Right cardiac atrium (tissue), 5 donors: ENCODE measurements at regions not wholly inside any gene's neighbourhood (a gene's known extent, or its start where the extent isn't known, plus 50 kb on each side); places are given as distances from the start of the nearest gene placed in this dataset.

ENCODE experiments used
- ATAC-seq, 2 donors: fragments of 200-7000 bp; cut with Tn5 transposase; one replicate each; pipeline versions ENCODE4 v1.8.0 to v1.9.1; 2020; ENCODE audit warnings: moderate library complexity in 2 of 2, mild to moderate bottlenecking in 1 of 2
- DNase-seq, 3 donors: peaks; one replicate each; pipeline ENCODE4 v3.0.0-alpha.2; 2020
- H3K27ac ChIP-seq: one replicate; pipeline ENCODE4 v1.5.1; 2013; ENCODE audit warnings: mild to moderate bottlenecking, low read length, control low read depth, moderate library complexity
- H3K27me3 ChIP-seq: one replicate; pipeline ENCODE4 v1.6.1; 2013; ENCODE audit not compliant: control insufficient read depth, insufficient read depth
- H3K4me1 ChIP-seq: one replicate; pipeline ENCODE4 v1.6.1; 2013; ENCODE audit warnings: low read length; ENCODE audit not compliant: control insufficient read depth, insufficient read depth
- H3K4me3 ChIP-seq: one replicate; pipeline ENCODE4 v1.5.1; 2013; ENCODE audit warnings: low read length, control low read depth
- H3K9me3 ChIP-seq: one replicate; pipeline ENCODE4 v1.6.1; 2013; ENCODE audit warnings: low read length; ENCODE audit not compliant: control insufficient read depth
- WGBS: extraction: QIAGEN DNeasy Blood & Tissue Kit; methylation state at CpG from one replicate; pipeline ENCODE4 v1.1.7; 2013; 5-methylcytosine and 5-hydroxymethylcytosine counted together
- intact Hi-C, 4 donors: fragments of 100-400 bp; cut with DNase I; formaldehyde crosslinking; loops; one replicate each; pipeline versions ENCODE4 v1.11.0 to v1.14.0; 2022 to 2023
- donor health status: healthy with polysubstance abuse.
- donor health status: DM: no; HTN: yes; CAD: no.
- donor health status: DM: no; HTN: no; CAD: no.
- donor health status: DM: no; HTN: yes; CAD: no; lungs with severe emphysema.
- donor health status: DM: yes; HTN: yes; CAD: no.

GRCh38 chr7:136034132-136034531 lies 57.0 kb upstream of the MTPN start:
- Histone ChIP-seq H3K27ac (peak overlapping the region; percentile 93), H3K9me3 (no peaks in the 10 kb centered on the region), H3K27me3 (no peaks in the 10 kb centered on the region), H3K4me1 (no peaks in the 10 kb centered on the region), H3K4me3 (no peak overlapping the region)
- WGBS: 49% methylated on average over 3 of the region's 3 CpGs
- intact Hi-C loops: no loop called here
- ATAC-seq (peak; percentile 70 to 76), DNase-seq (no peak)

GRCh38 chr7:136033413-136034031 lies 56.4 kb upstream of the MTPN start:
- no peaks in the 10 kb centered on the region for H3K9me3 ChIP-seq
- intact Hi-C loops: no loop called here
- 27% methylated on average over 6 of the region's 6 CpGs for WGBS
- H3K27ac ChIP-seq: peak overlapping the region; percentile 93
- H3K4me3 ChIP-seq: no peak overlapping the region
- ATAC-seq (peak; percentile 82 to 91), DNase-seq (peak in 2 of 3 donors; percentile 53 to 68)
- no peaks in the 10 kb centered on the region for H3K27me3 ChIP-seq
- no peaks in the 10 kb centered on the region for H3K4me1 ChIP-seq

DNA sequence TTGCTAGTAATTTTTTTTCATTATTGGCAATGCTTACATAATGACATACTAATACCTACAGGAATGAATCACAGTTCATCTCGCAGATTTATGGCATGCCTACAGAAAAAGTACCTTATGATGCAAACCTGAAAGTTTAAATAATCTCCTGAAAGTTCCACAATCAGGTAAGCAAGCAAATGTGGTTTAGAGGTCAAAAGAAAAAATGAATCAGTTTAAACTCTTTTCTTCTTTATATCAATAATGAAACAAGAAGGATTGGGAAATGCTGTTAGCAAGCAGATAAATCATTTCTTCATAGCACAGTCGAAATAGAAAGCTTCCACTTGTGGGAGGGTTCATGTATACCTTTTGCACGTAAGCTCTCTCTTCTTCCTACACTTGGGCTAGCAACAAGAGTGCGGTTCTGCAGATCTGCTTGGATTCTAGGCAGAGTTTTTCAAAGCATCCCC lies 53.7 kb upstream of the MTPN start:
- Histone ChIP-seq H3K4me1 (no peaks in the 10 kb centered on the region), H3K27ac (no peak overlapping the region), H3K4me3 (no peak overlapping the region), H3K9me3 (no peaks in the 10 kb centered on the region), H3K27me3 (no peaks in the 10 kb centered on the region)
- DNase-seq (no peak), ATAC-seq (no peak)
- WGBS: 89% methylated on average over 4 of the region's 4 CpGs
- intact Hi-C loops: no loop called here

DNA sequence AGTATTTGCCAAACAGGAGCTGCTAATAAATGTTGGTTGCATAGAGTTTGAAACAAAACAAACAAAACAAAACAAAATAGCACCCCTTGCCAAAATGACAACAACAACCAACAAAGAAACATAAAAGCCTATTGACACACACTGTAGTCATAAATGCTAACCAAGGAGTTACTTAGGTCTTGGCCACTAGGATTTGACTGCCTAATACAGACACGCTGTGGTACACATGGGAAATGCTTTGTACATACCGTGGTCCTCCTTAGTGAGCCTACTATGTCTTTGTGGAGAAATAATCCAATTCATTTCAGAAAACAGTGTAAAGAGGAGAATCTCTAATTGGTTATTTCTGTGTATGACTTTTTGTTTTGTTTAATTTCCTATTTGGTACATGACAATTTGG lies 53.2 kb upstream of the MTPN start:
- Histone ChIP-seq H3K4me1 (no peaks in the 10 kb centered on the region), H3K27ac (no peak overlapping the region), H3K4me3 (no peak overlapping the region), H3K27me3 (no peaks in the 10 kb centered on the region), H3K9me3 (no peaks in the 10 kb centered on the region)
- DNase-seq (no peak), ATAC-seq (no peak)
- intact Hi-C loops: no loop called here
- WGBS: 88% methylated on average over 2 of the region's 2 CpGs

DNA sequence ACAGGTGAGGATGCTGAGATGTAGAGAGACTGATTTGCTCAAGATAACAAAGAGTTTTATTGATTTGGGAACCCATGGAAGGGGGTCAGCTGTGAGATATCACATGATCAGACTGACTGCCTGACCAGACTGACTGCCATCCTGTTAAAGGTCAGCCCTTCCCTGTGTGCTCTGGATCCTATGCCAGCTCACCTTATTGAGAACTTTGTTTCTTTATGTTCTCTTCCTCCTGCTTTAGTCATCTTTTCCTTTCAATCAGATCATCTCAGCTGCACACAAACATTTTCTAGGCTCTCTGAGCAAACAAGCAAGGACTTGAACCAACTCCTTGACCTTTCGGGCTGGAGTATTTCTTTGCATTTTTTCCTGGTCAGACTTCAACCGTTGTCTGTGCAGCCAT lies 50.0 kb upstream of the MTPN start:
- H3K27me3 ChIP-seq: no peaks in the 10 kb centered on the region
- H3K4me1 ChIP-seq: no peaks in the 10 kb centered on the region
- H3K4me3 ChIP-seq: no peak overlapping the region
- no peaks in the 10 kb centered on the region for H3K9me3 ChIP-seq
- no peak overlapping the region for H3K27ac ChIP-seq
- intact Hi-C loops: no loop called here
- WGBS: 94% methylated on average over 2 of the region's 2 CpGs
- DNase-seq: no peak
- no peak for ATAC-seq
